ENCODE measurements at regions not wholly inside any gene's neighbourhood (a gene's known extent, or its start where the extent isn't known, plus 50 kb on each side); places are given as distances from the start of the nearest gene placed in this dataset.

GRCh38 chr1:112140743-112141142, 151.3 kb upstream of the KCND3 start (continued):
- TF ChIP-seq ZBTB11 (CRISPR knock-in tag; IDR thresholded peaks at IDR 0.05) = no peak
- no peak for TF ChIP-seq ETV6 (conservative IDR thresholded peaks at IDR 0.05 in 1 of 2, IDR thresholded peaks at IDR 0.05 in 1 of 2; ENCODE audit: borderline replicate concordance in 1 of 2, low read depth in 1 of 2)
- no peak for TF ChIP-seq NFYA (IDR thresholded peaks at IDR 0.05; ENCODE audit: borderline replicate concordance, low read depth, low read length)

- Histone ChIP-seq H3K4me1 (ENCODE audit: control insufficient read depth, insufficient read depth, low read length) (no peaks in the 10 kb centered on the region), H3K27me3 (replicated peaks in 1 of 2; ENCODE audit: control insufficient read depth in 2 of 2, insufficient read depth in 2 of 2, low read length in 1 of 2) (peaks cover 0 to 2% of the 10 kb centered on the region in 2 experiments; a peak in 2 of 4 replicates), H3K9ac (ENCODE audit: control insufficient read depth, insufficient read depth, low read length) (no peak overlapping the region), H2AFZ (ENCODE audit: control insufficient read depth, low read depth, low read length) (no peak overlapping the region), H3K27ac (ENCODE audit: control insufficient read depth, insufficient read depth) (no peak overlapping the region), H4K20me1 (ENCODE audit: control insufficient read depth, insufficient read depth) (no peaks in the 10 kb centered on the region), H3K36me3 (ENCODE audit: control insufficient read depth in 2 of 2, insufficient read depth in 2 of 2, low read length in 1 of 2) (no peaks in the 10 kb centered on the region), H3K9me3 (replicated peaks; ENCODE audit: control insufficient read depth, insufficient read depth, low read length) (no peaks in the 10 kb centered on the region), H3K4me2 (ENCODE audit: control insufficient read depth, insufficient read depth) (no peak overlapping the region), H3K4me3 (no peak overlapping the region), H3K79me2 (ENCODE audit: control insufficient read depth, insufficient read depth, low read length) (no peaks in the 10 kb centered on the region)
- no peak for ATAC-seq
- ChIA-PET POLR2A (no interaction called here), CTCF (no interaction called here), RAD21 (ENCODE audit: unreplicated experiment) (no interaction called here), SMC1A (ENCODE audit: uncharacterized antibody, unreplicated experiment) (no interaction called here)
- TF ChIP-seq PAX8 (IDR thresholded peaks at IDR 0.05) = no peak
- TF ChIP-seq WRNIP1 (IDR thresholded peaks at IDR 0.05; ENCODE audit: borderline replicate concordance, low read depth, low read length) = no peak
- TF ChIP-seq REST (IDR thresholded peaks at IDR 0.05; ENCODE audit: low read depth, low read length) = no peak
- no peak for TF ChIP-seq TCF3 (IDR thresholded peaks at IDR 0.05; ENCODE audit: borderline replicate concordance, insufficient read depth, low read depth, low read length)
- TF ChIP-seq STAT1 (conservative IDR thresholded peaks at IDR 0.05) = no peak
- intact Hi-C loops (cut with micrococcal nuclease; ENCODE audit: unreplicated experiment) = no loop called here
- in situ Hi-C loops (cut with MboI) = no loop called here
- no TSS peak for BruUV-seq (replicated peaks)
- WGBS (ENCODE audit: insufficient coverage, insufficient replicate concordance, low lambda C conversion rate, missing lambda C conversion rate) = 10% methylated on average over 5 of the region's 5 CpGs
- DNase-seq (ENCODE audit: low read depth, low spot score) = no peak
- no peak for FAIRE-seq
Measured at GRCh38 chr1:112141301-112141700, 151.8 kb upstream of the KCND3 start.

Measured in GM12878 (cell line).